Activated naive CD8-positive, alpha-beta T cell treated with anti-CD3 and anti-CD28 coated beads, Interleukin-2, amount 50 U/mL, for 16 hours (primary cell): ENCODE measurements at regions not wholly inside any gene's neighbourhood (a gene's known extent, or its start where the extent isn't known, plus 50 kb on each side); places are given as distances from the start of the nearest gene placed in this dataset.
"Not testable (repeated sequence)": the region's sequence is repeated elsewhere in the genome, so short reads cannot be mapped to it uniquely, and the experiment has no call there.

ENCODE experiments used
- DNase-seq: peaks from one replicate; pipeline ENCODE4 v3.0.0-alpha.2; 2020; ENCODE audit warnings: low read depth, low spot score

GRCh38 chr17:21517538-21518293 lies 141.6 kb downstream of the KCNJ12 start:
- DNase-seq = no peak

GRCh38 chr17:21522755-21523336 lies 146.7 kb downstream of the KCNJ12 start:
- no peak for DNase-seq

- DNase-seq = no peak
These were observed 147.5 kb downstream of the KCNJ12 start for GRCh38 chr17:21523497-21524210.

GRCh38 chr17:21524211-21524591 lies 148.0 kb downstream of the KCNJ12 start:
- DNase-seq = no peak

GRCh38 chr17:21525464-21526130 lies 149.4 kb downstream of the KCNJ12 start:
- no peak for DNase-seq

GRCh38 chr17:21528031-21528695 lies 152.0 kb downstream of the KCNJ12 start:
- no peak for DNase-seq

- no peak for DNase-seq
These were observed 154.2 kb downstream of the KCNJ12 start for GRCh38 chr17:21530311-21530710.

GRCh38 chr17:21530841-21531240 lies 154.7 kb downstream of the KCNJ12 start:
- DNase-seq = no peak

GRCh38 chr17:21532763-21533385 lies 156.7 kb downstream of the KCNJ12 start:
- no peak for DNase-seq

- DNase-seq = no peak
These were observed 156.5 kb upstream of the KCNJ18 start for GRCh38 chr17:21535686-21536375.

- no peak for DNase-seq
These were observed 155.0 kb upstream of the KCNJ18 start for GRCh38 chr17:21537302-21537701.

GRCh38 chr17:21538615-21539014 lies 153.7 kb upstream of the KCNJ18 start:
- DNase-seq = no peak

- no peak for DNase-seq
These were observed 153.2 kb upstream of the KCNJ18 start for GRCh38 chr17:21539146-21539545.

- DNase-seq = no peak
These were observed 151.8 kb upstream of the KCNJ18 start for GRCh38 chr17:21540502-21540901.

- DNase-seq = no peak
These were observed 150.3 kb upstream of the KCNJ18 start for GRCh38 chr17:21542070-21542469.

- DNase-seq = no peak
These were observed 149.3 kb upstream of the KCNJ18 start for GRCh38 chr17:21542991-21543390.

- no peak for DNase-seq
These were observed 147.3 kb upstream of the KCNJ18 start for GRCh38 chr17:21545064-21545463.

- no peak for DNase-seq
These were observed 144.1 kb upstream of the KCNJ18 start for GRCh38 chr17:21548236-21548635.

GRCh38 chr17:21549107-21549687 lies 143.1 kb upstream of the KCNJ18 start:
- no peak for DNase-seq

- DNase-seq = not testable (repeated sequence)
These were observed 142.3 kb upstream of the KCNJ18 start for GRCh38 chr17:21550031-21550430.
